Epithelial cell of esophagus (primary cell): ENCODE measurements at regions not wholly inside any gene's neighbourhood (a gene's known extent, or its start where the extent isn't known, plus 50 kb on each side); places are given as distances from the start of the nearest gene placed in this dataset.
A peak's percentile ranks its signal among the peaks of the same experiment; 100 is the strongest.

ENCODE experiments used
- DNase-seq: peaks from one replicate; pipeline ENCODE4 v3.0.0; 2010; ENCODE audit warnings: low read depth
- H3K4me3 ChIP-seq: 2 replicates; pipeline ENCODE4 v1.5.1; 2011; ENCODE audit warnings: mild to moderate bottlenecking, low read length, control low read depth
- TF ChIP-seq, protein P1 (sequence below): IDR thresholded peaks from 2 replicates; pipeline ENCODE4 v1.5.1; 2011; ENCODE audit warnings: low read depth, mild to moderate bottlenecking, low read length, control low read depth, inconsistent platforms; ENCODE audit not compliant: insufficient read depth; ENCODE audit errors: missing control alignments

DNA sequence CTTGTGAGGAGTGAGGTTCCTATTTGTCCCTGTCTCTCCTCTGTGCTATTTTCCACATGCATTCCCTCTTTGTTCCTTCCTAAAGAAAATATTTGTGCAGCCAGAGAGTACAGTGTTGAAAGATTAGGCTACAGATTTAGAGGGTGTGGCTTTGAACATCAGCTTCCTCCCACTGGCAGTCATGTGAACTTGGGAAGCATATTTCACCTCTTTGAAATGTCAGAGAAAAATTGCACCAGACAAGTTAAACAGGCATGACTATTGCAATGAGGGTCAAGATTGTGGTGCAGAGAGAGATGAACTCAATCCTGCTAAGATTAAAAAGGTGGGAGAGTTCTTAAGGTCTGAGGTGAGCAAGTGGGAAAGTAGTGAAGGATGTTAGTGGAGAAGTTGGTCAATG, 641.0 kb downstream of the DNAH5 start:
- TF ChIP-seq, protein P1, sequence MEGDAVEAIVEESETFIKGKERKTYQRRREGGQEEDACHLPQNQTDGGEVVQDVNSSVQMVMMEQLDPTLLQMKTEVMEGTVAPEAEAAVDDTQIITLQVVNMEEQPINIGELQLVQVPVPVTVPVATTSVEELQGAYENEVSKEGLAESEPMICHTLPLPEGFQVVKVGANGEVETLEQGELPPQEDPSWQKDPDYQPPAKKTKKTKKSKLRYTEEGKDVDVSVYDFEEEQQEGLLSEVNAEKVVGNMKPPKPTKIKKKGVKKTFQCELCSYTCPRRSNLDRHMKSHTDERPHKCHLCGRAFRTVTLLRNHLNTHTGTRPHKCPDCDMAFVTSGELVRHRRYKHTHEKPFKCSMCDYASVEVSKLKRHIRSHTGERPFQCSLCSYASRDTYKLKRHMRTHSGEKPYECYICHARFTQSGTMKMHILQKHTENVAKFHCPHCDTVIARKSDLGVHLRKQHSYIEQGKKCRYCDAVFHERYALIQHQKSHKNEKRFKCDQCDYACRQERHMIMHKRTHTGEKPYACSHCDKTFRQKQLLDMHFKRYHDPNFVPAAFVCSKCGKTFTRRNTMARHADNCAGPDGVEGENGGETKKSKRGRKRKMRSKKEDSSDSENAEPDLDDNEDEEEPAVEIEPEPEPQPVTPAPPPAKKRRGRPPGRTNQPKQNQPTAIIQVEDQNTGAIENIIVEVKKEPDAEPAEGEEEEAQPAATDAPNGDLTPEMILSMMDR, result no peak
- peak; percentile 27 for DNase-seq
- no peak overlapping the region for H3K4me3 ChIP-seq

DNA sequence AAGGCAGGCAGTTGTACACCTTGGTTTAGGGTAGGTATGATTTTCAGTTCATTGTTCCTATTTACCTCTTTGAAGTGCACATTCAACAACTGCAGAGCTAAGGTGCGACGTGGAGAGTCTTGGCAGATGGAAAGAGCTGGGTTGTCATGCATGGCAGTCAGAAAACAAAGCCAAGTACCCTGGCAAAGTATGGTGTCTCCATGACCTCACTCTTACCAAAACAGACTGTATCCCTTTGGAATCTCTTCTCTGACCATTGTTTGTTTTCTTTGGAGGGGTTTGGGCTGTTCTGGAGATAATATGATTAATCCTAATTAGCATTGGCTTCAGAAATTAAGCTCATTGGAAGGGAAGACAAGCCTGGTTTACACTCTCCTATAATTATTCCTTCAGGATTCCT, 665.7 kb downstream of the DNAH5 start:
- H3K4me3 ChIP-seq, result no peak overlapping the region
- TF ChIP-seq, protein P1, result no peak
- DNase-seq, result no peak

DNA sequence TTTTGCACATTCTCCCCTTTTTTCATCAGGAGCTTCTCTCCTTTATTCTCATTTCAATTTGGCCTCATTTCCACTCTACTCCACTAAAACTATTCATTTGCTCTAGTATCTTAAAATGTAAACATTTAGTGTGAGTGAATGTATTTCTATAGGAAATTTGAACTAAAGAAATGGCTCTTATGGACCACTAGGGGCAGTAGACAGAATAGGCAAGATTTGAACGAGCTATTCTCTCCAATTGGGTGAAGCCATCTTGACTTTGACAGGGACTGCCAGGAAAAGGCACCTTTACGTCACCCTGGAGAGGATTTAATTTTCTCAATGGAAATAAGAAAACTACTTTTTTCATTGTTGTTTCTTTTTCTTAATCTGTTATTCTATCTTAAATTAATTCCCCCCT, 666.3 kb downstream of the DNAH5 start:
- TF ChIP-seq, protein P1, result peak; percentile 37

DNA sequence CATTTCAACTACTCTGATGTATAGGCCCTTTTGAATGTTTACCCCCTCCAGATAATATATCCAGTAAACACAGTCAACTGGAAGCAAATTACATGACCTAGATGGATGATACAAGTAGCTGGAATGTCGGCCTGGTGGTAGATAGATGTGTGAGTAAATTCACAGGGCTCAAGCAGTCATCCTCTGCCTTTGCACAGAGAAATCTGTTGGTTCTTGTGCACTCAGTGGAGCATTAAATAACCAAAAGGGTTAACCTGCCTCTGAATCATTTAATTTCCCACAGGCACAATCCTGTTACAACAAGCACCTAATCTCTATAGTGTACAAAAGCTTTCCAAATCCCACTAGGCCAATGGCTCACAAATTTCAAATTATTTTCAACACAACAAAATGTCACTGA, 668.3 kb downstream of the DNAH5 start:
- TF ChIP-seq, protein P1, result no peak
- H3K4me3 ChIP-seq, result no peak overlapping the region
- DNase-seq, result peak; percentile 85

More for the DNA sequence above, 666.3 kb downstream of the DNAH5 start:
- no peak overlapping the region for H3K4me3 ChIP-seq
- DNase-seq, result no peak

DNA sequence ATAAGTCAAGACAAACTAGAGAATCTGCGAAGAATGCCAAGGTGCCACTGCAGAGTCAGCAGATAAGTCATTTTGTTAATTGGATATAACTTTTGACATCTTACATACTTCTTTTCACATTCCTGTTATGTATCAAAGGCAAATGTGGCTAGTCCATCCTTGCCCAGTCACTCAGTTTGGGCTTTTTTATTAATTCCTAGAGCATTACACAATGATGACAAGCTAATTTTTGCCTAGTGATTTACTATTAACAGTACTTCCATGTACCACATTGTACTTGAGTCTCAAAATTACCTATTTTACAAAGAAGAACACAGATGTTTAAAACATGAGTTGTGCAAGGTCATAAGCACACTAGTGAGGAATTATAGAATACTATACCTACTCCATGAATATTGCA, 680.8 kb downstream of the DNAH5 start:
- H3K4me3 ChIP-seq, result no peak overlapping the region
- TF ChIP-seq, protein P1, result no peak
- DNase-seq, result no peak

DNA sequence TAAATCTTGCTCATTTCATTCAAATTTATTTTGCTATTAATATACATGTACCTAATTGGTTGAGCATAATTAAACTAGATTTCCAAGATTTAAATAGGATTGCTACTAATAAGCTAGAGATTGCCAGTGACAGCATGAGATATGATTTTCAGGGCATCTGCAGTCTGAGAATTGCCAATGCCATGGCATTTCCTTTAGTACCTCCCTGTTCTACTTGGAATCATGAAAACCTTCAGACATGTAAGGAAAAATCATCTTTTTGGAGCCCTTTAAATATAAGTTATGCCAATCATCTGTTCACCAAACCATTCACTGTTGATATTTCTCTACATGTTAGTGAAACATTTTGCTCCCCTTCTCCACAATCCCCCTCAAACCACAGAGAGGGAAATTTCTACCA, 691.4 kb downstream of the DNAH5 start:
- DNase-seq, result no peak
- TF ChIP-seq, protein P1, result no peak
- H3K4me3 ChIP-seq, result no peak overlapping the region

DNA sequence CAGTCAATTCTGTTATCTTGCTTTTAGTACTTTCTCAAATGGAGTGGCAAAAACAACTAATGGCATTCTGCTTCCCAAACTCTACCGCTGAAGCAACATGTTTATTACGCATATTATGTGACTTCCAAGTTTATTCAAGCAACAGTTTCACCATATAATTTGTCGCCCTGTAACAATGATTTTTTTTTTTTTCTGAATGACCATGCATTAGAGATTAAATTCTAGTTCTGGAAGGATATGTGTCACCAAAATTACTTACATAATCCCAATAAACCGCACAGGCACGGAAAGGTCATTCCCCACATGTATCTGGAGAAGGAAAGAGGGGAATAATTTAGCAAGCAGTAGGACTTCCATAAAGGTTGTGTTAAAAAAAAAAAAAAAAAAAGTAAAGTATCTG, 691.8 kb downstream of the DNAH5 start:
- H3K4me3 ChIP-seq, result no peak overlapping the region
- no peak for DNase-seq
- TF ChIP-seq, protein P1, result no peak
